NB4 (cell line): ENCODE measurements at regions not wholly inside any gene's neighbourhood (a gene's known extent, or its start where the extent isn't known, plus 50 kb on each side); places are given as distances from the start of the nearest gene placed in this dataset.

Source experiments
- MYC ChIP-seq: IDR thresholded peaks from 2 replicates; pipeline ENCODE4 v1.6.1; 2011; ENCODE audit warnings: low read depth, low read length
- POLR2A ChIP-seq: IDR thresholded peaks from 2 replicates; pipeline ENCODE4 v1.6.1; 2011; ENCODE audit warnings: mild to moderate bottlenecking; ENCODE audit not compliant: insufficient read length; ENCODE audit errors: extremely low read depth
- TF ChIP-seq, protein P1 (sequence below): IDR thresholded peaks from one replicate; pipeline ENCODE4 v1.5.1; 2012; ENCODE audit warnings: low read depth, low read length
- TF ChIP-seq, protein P2 (sequence below): IDR thresholded peaks from 2 replicates; pipeline ENCODE4 v1.6.1; 2011; ENCODE audit warnings: low read depth, low read length

DNA sequence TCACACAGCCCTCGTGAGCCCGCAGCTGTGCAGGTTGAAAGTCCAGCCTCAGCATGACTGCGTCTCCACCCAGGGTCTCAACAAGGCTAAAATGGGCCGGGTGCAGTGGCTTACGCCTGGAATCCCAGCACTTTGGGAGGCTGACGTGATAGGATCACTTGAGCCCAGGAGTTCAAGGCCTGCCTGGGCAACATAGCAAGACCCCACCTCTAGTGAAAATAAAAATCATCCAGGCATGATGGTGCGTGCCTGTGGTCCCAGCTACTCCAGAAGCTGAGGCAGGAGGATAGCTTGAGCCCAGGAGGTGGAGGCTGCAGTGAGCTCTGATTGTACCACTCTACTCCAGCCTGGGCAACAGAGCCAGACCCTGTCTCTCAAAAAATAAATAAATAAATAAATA lies 100.8 kb upstream of the PRR5 start:
- TF ChIP-seq, protein P1, sequence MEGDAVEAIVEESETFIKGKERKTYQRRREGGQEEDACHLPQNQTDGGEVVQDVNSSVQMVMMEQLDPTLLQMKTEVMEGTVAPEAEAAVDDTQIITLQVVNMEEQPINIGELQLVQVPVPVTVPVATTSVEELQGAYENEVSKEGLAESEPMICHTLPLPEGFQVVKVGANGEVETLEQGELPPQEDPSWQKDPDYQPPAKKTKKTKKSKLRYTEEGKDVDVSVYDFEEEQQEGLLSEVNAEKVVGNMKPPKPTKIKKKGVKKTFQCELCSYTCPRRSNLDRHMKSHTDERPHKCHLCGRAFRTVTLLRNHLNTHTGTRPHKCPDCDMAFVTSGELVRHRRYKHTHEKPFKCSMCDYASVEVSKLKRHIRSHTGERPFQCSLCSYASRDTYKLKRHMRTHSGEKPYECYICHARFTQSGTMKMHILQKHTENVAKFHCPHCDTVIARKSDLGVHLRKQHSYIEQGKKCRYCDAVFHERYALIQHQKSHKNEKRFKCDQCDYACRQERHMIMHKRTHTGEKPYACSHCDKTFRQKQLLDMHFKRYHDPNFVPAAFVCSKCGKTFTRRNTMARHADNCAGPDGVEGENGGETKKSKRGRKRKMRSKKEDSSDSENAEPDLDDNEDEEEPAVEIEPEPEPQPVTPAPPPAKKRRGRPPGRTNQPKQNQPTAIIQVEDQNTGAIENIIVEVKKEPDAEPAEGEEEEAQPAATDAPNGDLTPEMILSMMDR, result no peak
- TF ChIP-seq POLR2A (no peak), MYC (no peak)
- TF ChIP-seq, protein P2, sequence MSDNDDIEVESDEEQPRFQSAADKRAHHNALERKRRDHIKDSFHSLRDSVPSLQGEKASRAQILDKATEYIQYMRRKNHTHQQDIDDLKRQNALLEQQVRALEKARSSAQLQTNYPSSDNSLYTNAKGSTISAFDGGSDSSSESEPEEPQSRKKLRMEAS, result no peak
